ENCODE measurements at regions not wholly inside any gene's neighbourhood (a gene's known extent, or its start where the extent isn't known, plus 50 kb on each side); places are given as distances from the start of the nearest gene placed in this dataset.
"Not testable (repeated sequence)": the region's sequence is repeated elsewhere in the genome, so short reads cannot be mapped to it uniquely, and the experiment has no call there.

DNA sequence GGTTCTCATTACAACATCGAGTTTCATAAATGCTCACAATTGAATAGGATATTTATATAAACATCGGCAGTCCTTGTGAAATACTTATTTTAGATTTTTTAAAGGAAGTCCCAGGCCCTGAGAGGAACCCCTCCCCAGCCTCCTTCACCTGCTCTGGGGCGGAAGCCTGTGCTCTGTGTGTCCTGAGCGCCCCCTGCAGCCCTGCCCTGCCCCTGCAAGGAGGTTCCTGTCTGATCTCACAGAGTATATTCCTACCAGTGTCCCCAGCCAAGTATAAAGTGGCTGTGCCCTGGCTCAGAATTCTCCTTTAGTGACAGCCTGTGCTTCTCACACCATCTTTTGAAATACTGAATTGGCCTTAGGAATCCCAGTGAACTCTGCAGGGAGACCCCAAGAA lies 659.5 kb downstream of the TMEM121 start:
- Histone ChIP-seq H3K27me3 (peaks cover 0 to 16% of the 10 kb centered on the region in 2 donors), H3K36me3 (no peaks in the 10 kb centered on the region), H3K4me1 (no peaks in the 10 kb centered on the region), H3K9me3 (no peaks in the 10 kb centered on the region), H3K27ac (no peak overlapping the region), H3K4me3 (no peak overlapping the region)
- TF ChIP-seq, protein P1, sequence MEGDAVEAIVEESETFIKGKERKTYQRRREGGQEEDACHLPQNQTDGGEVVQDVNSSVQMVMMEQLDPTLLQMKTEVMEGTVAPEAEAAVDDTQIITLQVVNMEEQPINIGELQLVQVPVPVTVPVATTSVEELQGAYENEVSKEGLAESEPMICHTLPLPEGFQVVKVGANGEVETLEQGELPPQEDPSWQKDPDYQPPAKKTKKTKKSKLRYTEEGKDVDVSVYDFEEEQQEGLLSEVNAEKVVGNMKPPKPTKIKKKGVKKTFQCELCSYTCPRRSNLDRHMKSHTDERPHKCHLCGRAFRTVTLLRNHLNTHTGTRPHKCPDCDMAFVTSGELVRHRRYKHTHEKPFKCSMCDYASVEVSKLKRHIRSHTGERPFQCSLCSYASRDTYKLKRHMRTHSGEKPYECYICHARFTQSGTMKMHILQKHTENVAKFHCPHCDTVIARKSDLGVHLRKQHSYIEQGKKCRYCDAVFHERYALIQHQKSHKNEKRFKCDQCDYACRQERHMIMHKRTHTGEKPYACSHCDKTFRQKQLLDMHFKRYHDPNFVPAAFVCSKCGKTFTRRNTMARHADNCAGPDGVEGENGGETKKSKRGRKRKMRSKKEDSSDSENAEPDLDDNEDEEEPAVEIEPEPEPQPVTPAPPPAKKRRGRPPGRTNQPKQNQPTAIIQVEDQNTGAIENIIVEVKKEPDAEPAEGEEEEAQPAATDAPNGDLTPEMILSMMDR (IDR thresholded peaks at IDR 0.05): peak in 1 of 2 donors; percentile 14
- ATAC-seq: peak; percentile 51
- intact Hi-C loops (cut with DNase I): no loop called here
- DNase-seq: no peak

DNA sequence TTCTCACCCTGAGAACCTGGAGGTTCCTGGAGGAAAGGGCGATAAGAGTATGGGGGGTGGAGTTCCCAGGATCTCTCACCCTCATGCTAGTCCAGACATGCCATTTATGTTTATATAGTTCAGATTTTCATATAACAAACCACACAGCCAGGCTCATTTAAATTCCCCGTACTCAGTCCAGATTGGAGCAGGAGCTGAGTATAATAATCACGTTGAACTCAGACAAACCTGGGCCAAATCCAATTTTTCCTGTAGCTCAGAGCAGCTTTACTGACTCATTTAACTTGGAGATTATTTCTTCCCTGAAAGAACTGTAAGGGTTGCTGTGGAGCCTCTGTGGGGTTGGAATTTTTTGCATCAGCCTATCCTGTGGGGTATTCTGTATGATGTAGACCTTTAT lies 660.8 kb downstream of the TMEM121 start:
- Histone ChIP-seq H3K27ac (no peak overlapping the region), H3K9me3 (no peaks in the 10 kb centered on the region), H3K4me1 (no peaks in the 10 kb centered on the region), H3K27me3 (peaks cover 0 to 16% of the 10 kb centered on the region in 2 donors), H3K4me3 (no peak overlapping the region), H3K36me3 (no peaks in the 10 kb centered on the region)
- intact Hi-C loops (cut with DNase I): no loop called here
- no peak for DNase-seq
- no peak for ATAC-seq
- TF ChIP-seq, protein P1 (IDR thresholded peaks at IDR 0.05): no peak

DNA sequence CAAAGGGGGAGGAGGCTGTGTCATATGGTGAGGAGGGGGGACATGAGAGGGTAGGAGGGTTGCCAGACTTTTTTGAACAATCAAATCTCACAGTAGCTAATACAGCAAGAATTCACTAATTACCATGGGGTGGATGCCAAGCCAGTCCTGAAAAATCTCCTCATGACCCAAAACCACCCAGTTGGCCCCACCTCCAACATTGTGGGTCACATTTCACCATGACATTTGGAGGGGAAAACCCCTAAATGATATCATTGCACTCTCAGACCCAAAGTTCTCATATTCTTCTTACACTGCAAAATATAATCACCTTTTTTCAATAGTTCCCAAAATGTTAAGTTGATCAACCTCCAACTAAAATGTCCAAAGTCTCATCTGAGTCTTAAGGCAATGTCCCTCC lies 666.3 kb downstream of the TMEM121 start:
- H3K36me3 ChIP-seq; H3K4me1 ChIP-seq; H3K9me3 ChIP-seq; H3K27ac ChIP-seq; ATAC-seq; intact Hi-C loops (cut with DNase I); DNase-seq; H3K27me3 ChIP-seq; H3K4me3 ChIP-seq: not testable (repeated sequence)

DNA sequence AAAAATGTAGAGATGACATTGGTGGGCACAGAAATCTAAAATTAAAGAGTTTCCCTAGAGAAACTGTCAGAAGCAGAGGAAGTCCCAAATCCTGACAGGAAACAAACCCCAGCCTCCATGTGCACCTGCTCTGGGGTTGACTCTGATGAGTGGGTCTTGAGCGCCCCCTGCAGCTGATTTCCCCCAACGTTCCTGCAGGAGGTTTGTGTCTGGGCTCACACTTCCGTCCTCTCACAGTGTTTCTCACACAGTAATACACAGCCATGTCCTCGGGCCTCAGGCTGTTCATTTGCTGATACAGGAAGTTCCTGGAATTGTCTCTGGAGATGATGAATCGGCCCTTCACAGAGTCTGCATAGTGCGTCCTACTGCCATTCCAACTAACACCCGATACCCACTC lies 670.1 kb downstream of the TMEM121 start:
- H3K9me3 ChIP-seq; DNase-seq; H3K27ac ChIP-seq; intact Hi-C loops (cut with DNase I); H3K4me3 ChIP-seq; H3K4me1 ChIP-seq; ATAC-seq; H3K36me3 ChIP-seq: not testable (repeated sequence)
- peaks cover 0 to 16% of the 10 kb centered on the region in 2 donors for H3K27me3 ChIP-seq

DNA sequence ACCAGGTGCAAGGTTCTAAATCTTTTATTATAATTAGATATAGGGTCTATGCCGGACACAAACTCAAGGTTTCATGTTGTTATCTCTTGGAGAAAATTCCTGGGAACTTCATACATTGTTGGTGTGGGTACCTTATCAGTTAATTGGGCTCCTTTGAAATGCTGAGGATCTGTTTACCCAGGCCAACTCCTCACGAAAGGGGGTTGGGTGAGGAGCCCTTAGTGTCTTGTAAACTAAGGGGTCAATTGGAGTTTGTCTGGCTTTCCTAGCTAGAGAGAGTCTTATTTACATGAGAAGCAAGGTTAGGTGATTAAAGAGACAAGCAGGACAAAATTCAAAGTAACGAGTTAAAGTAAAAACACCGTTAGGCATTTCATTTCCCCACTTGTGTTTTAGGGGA lies 670.9 kb downstream of the TMEM121 start:
- H3K9me3 ChIP-seq; DNase-seq; H3K27ac ChIP-seq; H3K4me3 ChIP-seq; H3K4me1 ChIP-seq; ATAC-seq; intact Hi-C loops (cut with DNase I); H3K36me3 ChIP-seq: not testable (repeated sequence)
- H3K27me3 ChIP-seq: peaks cover 0 to 16% of the 10 kb centered on the region in 2 donors

DNA sequence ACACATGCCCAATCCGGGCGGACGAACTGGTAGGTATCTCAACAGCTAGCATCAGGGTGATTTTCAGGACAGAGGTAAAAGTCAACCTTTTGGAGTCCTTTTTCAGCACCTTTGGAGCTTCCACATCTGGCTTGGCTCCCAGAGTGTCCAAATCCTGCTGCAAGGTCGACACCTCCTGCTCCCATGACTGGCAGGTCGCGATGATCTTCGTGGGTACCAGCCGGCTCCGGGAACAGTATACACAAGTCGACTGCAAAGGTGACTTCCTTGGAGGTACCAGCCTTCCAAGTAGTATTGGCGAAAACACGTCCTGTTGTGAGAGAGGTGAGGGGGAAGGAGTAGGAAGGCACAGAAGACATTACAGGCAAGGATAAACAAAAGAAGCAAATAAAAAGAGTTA lies 672.7 kb downstream of the TMEM121 start:
- H3K9me3 ChIP-seq: no peaks in the 10 kb centered on the region
- H3K4me1 ChIP-seq: no peaks in the 10 kb centered on the region
- ATAC-seq (no peak), DNase-seq (no peak)
- TF ChIP-seq, protein P1 (IDR thresholded peaks at IDR 0.05): no peak
- no peak overlapping the region for H3K4me3 ChIP-seq
- H3K27ac ChIP-seq: no peak overlapping the region
- peaks cover 0 to 16% of the 10 kb centered on the region in 2 donors for H3K27me3 ChIP-seq
- H3K36me3 ChIP-seq: no peaks in the 10 kb centered on the region
- intact Hi-C loops (cut with DNase I): no loop called here

DNA sequence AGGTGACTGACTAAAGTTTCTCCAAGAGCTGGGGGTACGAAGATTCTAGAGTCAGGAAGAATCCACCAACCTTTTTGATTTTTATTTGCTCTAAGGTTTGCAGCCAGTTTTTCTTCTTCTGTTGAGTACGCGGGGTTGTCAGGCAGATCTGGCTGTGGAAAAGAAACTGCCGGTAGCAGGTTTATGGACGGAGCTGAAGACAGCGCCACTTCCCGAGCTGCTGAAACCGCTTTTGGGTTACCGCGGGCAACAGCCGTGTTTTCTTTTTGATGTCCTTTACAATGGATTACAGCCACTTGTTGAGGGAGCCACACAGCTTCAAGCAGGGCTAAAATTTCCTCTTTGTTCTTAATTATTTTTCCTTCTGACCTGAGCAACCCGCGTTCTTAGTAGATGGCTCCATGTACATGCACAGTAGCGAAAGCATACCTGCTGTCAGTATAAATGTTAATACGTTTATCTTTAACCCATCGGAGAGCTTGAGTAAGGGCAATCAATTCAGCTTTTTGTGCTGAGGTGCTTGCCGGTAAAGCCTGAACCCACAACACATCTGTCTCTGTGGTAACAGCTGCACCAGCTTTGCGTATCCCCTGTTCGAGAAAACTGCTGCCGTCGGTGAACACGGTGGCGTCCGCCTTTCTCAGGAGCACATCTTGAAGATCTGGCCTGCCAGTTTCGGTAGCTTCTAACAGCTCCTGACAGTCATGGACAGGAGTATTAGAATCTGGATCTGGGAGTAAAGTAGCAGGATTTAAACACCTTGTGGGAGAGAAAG lies 674.3 kb downstream of the TMEM121 start:
- no peak overlapping the region for H3K27ac ChIP-seq
- H3K9me3 ChIP-seq: no peaks in the 10 kb centered on the region
- no peak for DNase-seq
- peaks cover 0 to 16% of the 10 kb centered on the region in 2 donors for H3K27me3 ChIP-seq
- intact Hi-C loops (cut with DNase I): no loop called here
- H3K4me3 ChIP-seq: no peak overlapping the region
- ATAC-seq: no peak
- TF ChIP-seq, protein P1 (IDR thresholded peaks at IDR 0.05): no peak
- no peaks in the 10 kb centered on the region for H3K4me1 ChIP-seq
- no peaks in the 10 kb centered on the region for H3K36me3 ChIP-seq

Measured in left lung (tissue), 4 donors.